ENCODE measurements at regions not wholly inside any gene's neighbourhood (a gene's known extent, or its start where the extent isn't known, plus 50 kb on each side); places are given as distances from the start of the nearest gene placed in this dataset.
A peak's percentile ranks its signal among the peaks of the same experiment; 100 is the strongest.

- no peak for DNase-seq
These were observed 516.9 kb upstream of the KLF12 start for GRCh38 chr13:74651121-74651520.

- no peak for DNase-seq
These were observed 513.8 kb upstream of the KLF12 start for GRCh38 chr13:74647991-74648390.

GRCh38 chr13:74647211-74647610 is 513.0 kb upstream of the KLF12 start:
- DNase-seq: no peak

GRCh38 chr13:74646091-74646490 is 511.9 kb upstream of the KLF12 start:
- no peak for DNase-seq

GRCh38 chr13:74645586-74645985 is 511.4 kb upstream of the KLF12 start:
- no peak for DNase-seq

- DNase-seq: no peak
These were observed 510.0 kb upstream of the KLF12 start for GRCh38 chr13:74644229-74644628.

GRCh38 chr13:74641586-74641985 is 507.4 kb upstream of the KLF12 start:
- DNase-seq: no peak

- DNase-seq: no peak
These were observed 499.5 kb upstream of the KLF12 start for GRCh38 chr13:74633734-74634133.

- no peak for DNase-seq
These were observed 495.8 kb upstream of the KLF12 start for GRCh38 chr13:74629985-74630384.

- no peak for DNase-seq
These were observed 491.3 kb upstream of the KLF12 start for GRCh38 chr13:74625541-74625940.

GRCh38 chr13:74623761-74624160 is 489.6 kb upstream of the KLF12 start:
- no peak for DNase-seq

- DNase-seq: no peak
These were observed 488.1 kb upstream of the KLF12 start for GRCh38 chr13:74622284-74622683.

- DNase-seq: no peak
These were observed 486.5 kb upstream of the KLF12 start for GRCh38 chr13:74620711-74621110.

GRCh38 chr13:74620308-74620707 is 486.1 kb upstream of the KLF12 start:
- DNase-seq: no peak

- no peak for DNase-seq
These were observed 463.3 kb upstream of the KLF12 start for GRCh38 chr13:74597526-74597925.

GRCh38 chr13:74596691-74597090 is 462.5 kb upstream of the KLF12 start:
- no peak for DNase-seq

GRCh38 chr13:74593688-74594087 is 459.5 kb upstream of the KLF12 start:
- no peak for DNase-seq

- no peak for DNase-seq
These were observed 452.6 kb upstream of the KLF12 start for GRCh38 chr13:74586847-74587246.

- DNase-seq: peak; percentile 10
These were observed 442.2 kb upstream of the KLF12 start for GRCh38 chr13:74576420-74576819.

GRCh38 chr13:74575729-74576125 is 441.5 kb upstream of the KLF12 start:
- peak; percentile 74 for DNase-seq

GRCh38 chr13:74574964-74575728 is 440.9 kb upstream of the KLF12 start:
- DNase-seq: no peak

- DNase-seq: no peak
These were observed 439.4 kb upstream of the KLF12 start for GRCh38 chr13:74573654-74574053.

GRCh38 chr13:74571811-74572210 is 437.6 kb upstream of the KLF12 start:
- no peak for DNase-seq

- DNase-seq: no peak
These were observed 436.6 kb upstream of the KLF12 start for GRCh38 chr13:74570834-74571233.

- no peak for DNase-seq
These were observed 435.8 kb upstream of the KLF12 start for GRCh38 chr13:74570046-74570445.
